H9 (cell line): ENCODE measurements at regions not wholly inside any gene's neighbourhood (a gene's known extent, or its start where the extent isn't known, plus 50 kb on each side); places are given as distances from the start of the nearest gene placed in this dataset.

Experiments used
- DNase-seq: peaks from one replicate; pipeline ENCODE4 v3.0.0-alpha.2; 2017
- H2AFZ ChIP-seq: one replicate; pipeline ENCODE4 v1.6.1; 2013; ENCODE audit warnings: mild to moderate bottlenecking, low read length, control low read depth, moderate library complexity
- H2AK5ac ChIP-seq: 2 replicates; pipeline ENCODE4 v1.6.1; 2013; ENCODE audit warnings: low read length, control low read depth, mixed read lengths; ENCODE audit not compliant: insufficient read length
- H2BK120ac ChIP-seq: one replicate; pipeline ENCODE4 v1.6.1; 2013; ENCODE audit warnings: low read depth, mild to moderate bottlenecking, low read length, control low read depth, inconsistent platforms; ENCODE audit not compliant: poor library complexity, severe bottlenecking
- H2BK12ac ChIP-seq: 2 replicates; pipeline ENCODE4 v1.6.1; 2013; ENCODE audit warnings: low read length, control low read depth, mixed read lengths, low read depth; ENCODE audit not compliant: insufficient read length
- H2BK15ac ChIP-seq: 2 replicates; pipeline ENCODE4 v1.6.1; 2013; ENCODE audit warnings: low read depth, low read length, control low read depth
- H2BK20ac ChIP-seq: one replicate; pipeline ENCODE4 v1.6.1; 2013; ENCODE audit warnings: low read depth, mild to moderate bottlenecking, low read length, control low read depth, inconsistent platforms; ENCODE audit not compliant: poor library complexity, severe bottlenecking
- H2BK5ac ChIP-seq: 2 replicates; pipeline ENCODE4 v1.6.1; 2013; ENCODE audit warnings: low read length, control low read depth, mixed read lengths; ENCODE audit not compliant: insufficient read length
- H3K14ac ChIP-seq: 2 replicates; pipeline ENCODE4 v1.6.1; 2013; ENCODE audit warnings: low read length, control low read depth; ENCODE audit not compliant: insufficient read depth
- H3K18ac ChIP-seq: 2 replicates; pipeline ENCODE4 v1.6.1; 2013; ENCODE audit warnings: low read depth, mild to moderate bottlenecking, mixed read lengths, low read length, control low read depth; ENCODE audit not compliant: insufficient read length
- H3K23ac ChIP-seq: 2 replicates; pipeline ENCODE4 v1.6.1; 2013; ENCODE audit warnings: low read length, control low read depth, mixed read lengths, low read depth; ENCODE audit not compliant: insufficient read length
- H3K23me2 ChIP-seq: 2 replicates; pipeline ENCODE4 v1.6.1; 2013; ENCODE audit warnings: low read depth, mild to moderate bottlenecking, mixed read lengths, low read length, control low read depth; ENCODE audit not compliant: insufficient read length, poor library complexity, severe bottlenecking
- H3K27ac ChIP-seq: 2 replicates; pipeline ENCODE4 v1.5.1; 2013; ENCODE audit warnings: low read length, control low read depth, mixed read lengths, low read depth; ENCODE audit not compliant: insufficient read length
- H3K27me3 ChIP-seq: 2 replicates; pipeline ENCODE4 v1.6.1; 2013; ENCODE audit warnings: low read length, control low read depth, inconsistent platforms; ENCODE audit not compliant: insufficient read depth
- H3K4ac ChIP-seq: 2 replicates; pipeline ENCODE4 v1.6.1; 2013; ENCODE audit warnings: low read depth, mild to moderate bottlenecking, control low read depth, inconsistent platforms, low read length, moderate library complexity
- H3K4me1 ChIP-seq: 2 replicates; pipeline ENCODE4 v1.6.1; 2013; ENCODE audit warnings: low read length, control low read depth, inconsistent platforms; ENCODE audit not compliant: insufficient read depth
- H3K4me2 ChIP-seq: 2 replicates; pipeline ENCODE4 v1.6.1; 2013; ENCODE audit warnings: low read length, control low read depth, mixed read lengths; ENCODE audit not compliant: insufficient read length, insufficient read depth
- H3K56ac ChIP-seq: 2 replicates; pipeline ENCODE4 v1.6.1; 2013; ENCODE audit warnings: low read depth, mild to moderate bottlenecking, mixed read lengths, low read length, control low read depth; ENCODE audit not compliant: insufficient read length
- H3K79me1 ChIP-seq: 2 replicates; pipeline ENCODE4 v1.6.1; 2013; ENCODE audit warnings: low read depth, mild to moderate bottlenecking, moderate library complexity, low read length, control low read depth, inconsistent platforms; ENCODE audit not compliant: insufficient read depth, poor library complexity, severe bottlenecking
- H3K79me2 ChIP-seq: 2 replicates; pipeline ENCODE4 v1.6.1; 2013; ENCODE audit warnings: low read length, control low read depth, inconsistent platforms; ENCODE audit not compliant: insufficient read depth
- H3K9ac ChIP-seq: 2 replicates; pipeline ENCODE4 v1.6.1; 2013; ENCODE audit warnings: low read length, control low read depth, mixed read lengths; ENCODE audit not compliant: insufficient read length; ENCODE audit errors: extremely low read depth
- H3K9me3 ChIP-seq: one replicate; pipeline ENCODE4 v1.6.1; 2013; ENCODE audit warnings: low read depth, low read length, inconsistent platforms; ENCODE audit not compliant: control insufficient read depth
- H3T11ph ChIP-seq: one replicate; pipeline ENCODE4 v1.6.1; 2013; ENCODE audit warnings: mild to moderate bottlenecking, low read length, control low read depth, inconsistent platforms
- H4K20me1 ChIP-seq: one replicate; pipeline ENCODE4 v1.6.1; 2013; ENCODE audit not compliant: control insufficient read depth, insufficient read length, insufficient read depth
- H4K5ac ChIP-seq: 2 replicates; pipeline ENCODE4 v1.6.1; 2013; ENCODE audit warnings: low read depth, mild to moderate bottlenecking, mixed read lengths, low read length, control low read depth; ENCODE audit not compliant: insufficient read length
- H4K8ac ChIP-seq: replicated peaks from 2 replicates; pipeline ENCODE4 v1.6.1; 2013; ENCODE audit warnings: low read length, control low read depth, mixed read lengths, low read depth; ENCODE audit not compliant: insufficient read length
- H4K91ac ChIP-seq: 2 replicates; pipeline ENCODE4 v1.6.1; 2013; ENCODE audit warnings: low read depth, mild to moderate bottlenecking, moderate library complexity, mixed read lengths, low read length, control low read depth; ENCODE audit not compliant: insufficient read length
- H3K27ac Mint-ChIP-seq, 3 experiments: 2 replicates in 2 of 3; 3 replicates in 1 of 3; pipeline ENCODE4 v1.8.0; 2020 to 2021; ENCODE audit warnings: mixed read lengths in 3 of 3, mild to moderate bottlenecking in 1 of 3, moderate library complexity in 1 of 3
- H3K27me3 Mint-ChIP-seq: 2 replicates; pipeline ENCODE4 v1.8.0; 2021; ENCODE audit warnings: low read depth, mild to moderate bottlenecking, moderate library complexity, mixed read lengths
- H3K36me3 Mint-ChIP-seq, 3 experiments: 2 replicates in 2 of 3; 3 replicates in 1 of 3; pipeline ENCODE4 v1.8.0; 2020 to 2021; ENCODE audit warnings: low read depth in 3 of 3, mixed read lengths in 3 of 3; ENCODE audit not compliant: insufficient read depth in 1 of 3
- H3K4me1 Mint-ChIP-seq, 2 experiments: 2 replicates each; pipeline ENCODE4 v1.8.0; 2020; ENCODE audit warnings: mixed read lengths in 2 of 2
- H3K4me3 Mint-ChIP-seq, 2 experiments: 2 replicates in 1 of 2; 3 replicates in 1 of 2; pipeline ENCODE4 v1.8.0; 2020 to 2021; ENCODE audit warnings: mild to moderate bottlenecking in 2 of 2, mixed read lengths in 2 of 2, moderate library complexity in 1 of 2
- H3K9me3 Mint-ChIP-seq, 2 experiments: 2 replicates in 1 of 2; 3 replicates in 1 of 2; pipeline ENCODE4 v1.8.0; 2020; ENCODE audit warnings: mild to moderate bottlenecking in 2 of 2, mixed read lengths in 2 of 2, moderate library complexity in 1 of 2
- CTCF ChIP-seq: fragments of 200-600 bp; sonication (generic); conservative IDR thresholded peaks from 3 replicates; pipeline ENCODE4 v1.8.0; 2021; ENCODE audit warnings: antibody characterized with exemption, mild to moderate bottlenecking
- WGBS: extraction: QIAGEN DNeasy Blood & Tissue Kit; methylation state at CpG from one replicate; pipeline ENCODE4 v1.1.7; 2013; ENCODE audit warnings: missing lambda C conversion rate, low lambda C conversion rate, mixed read lengths; ENCODE audit not compliant: insufficient read length; ENCODE audit errors: extremely low coverage; 5-methylcytosine and 5-hydroxymethylcytosine counted together

- no peaks in the 10 kb centered on the region for H3K23me2 ChIP-seq
- no peaks in the 10 kb centered on the region for H3K27me3 ChIP-seq
- no peak overlapping the region for H2BK5ac ChIP-seq
- H4K5ac ChIP-seq: no peak overlapping the region
- TF ChIP-seq CTCF: no peak
- no peak overlapping the region for H3K23ac ChIP-seq
- H2AK5ac ChIP-seq: no peak overlapping the region
- no peak overlapping the region for H2BK120ac ChIP-seq
- WGBS: no CpG with 5 or more reads among the region's 5 CpGs
- Mint-ChIP-seq H3K27ac (no peak overlapping the region), H3K4me1 (peaks cover 8% of the 10 kb centered on the region in 2 experiments; a peak in 2 of 4 replicates), H3K27me3 (peaks cover 4% of the 10 kb centered on the region), H3K9me3 (no peaks in the 10 kb centered on the region; a peak in 1 of 5 replicates), H3K36me3 (no peaks in the 10 kb centered on the region; a peak in 1 of 7 replicates), H3K4me3 (no peak overlapping the region)
- H4K20me1 ChIP-seq: no peaks in the 10 kb centered on the region
- no peak overlapping the region for H4K91ac ChIP-seq
- H2BK15ac ChIP-seq: no peak overlapping the region
- no peak overlapping the region for H2BK20ac ChIP-seq
- no peak overlapping the region for H3K9ac ChIP-seq
- no peaks in the 10 kb centered on the region for H3K79me1 ChIP-seq
- H3K14ac ChIP-seq: no peak overlapping the region
- no peak overlapping the region for H3K27ac ChIP-seq
- no peaks in the 10 kb centered on the region for H3K9me3 ChIP-seq
- no peak overlapping the region for H4K8ac ChIP-seq
- H3K79me2 ChIP-seq: no peaks in the 10 kb centered on the region
- H3K18ac ChIP-seq: no peak overlapping the region
- no peak overlapping the region for H3K4ac ChIP-seq
- no peaks in the 10 kb centered on the region for H3K4me1 ChIP-seq
- no peak for DNase-seq
- no peak overlapping the region for H2AFZ ChIP-seq
- H3K56ac ChIP-seq: no peak overlapping the region
- H3K4me2 ChIP-seq: no peak overlapping the region
- H2BK12ac ChIP-seq: no peak overlapping the region
- no peak overlapping the region for H3T11ph ChIP-seq
Observed at GRCh38 chr5:2610986-2611385, 140.5 kb downstream of the IRX2 start.
